GM18873 (cell line): ENCODE measurements at regions not wholly inside any gene's neighbourhood (a gene's known extent, or its start where the extent isn't known, plus 50 kb on each side); places are given as distances from the start of the nearest gene placed in this dataset.

Experiments
- ATAC-seq: cut with Tn5 transposase; IDR thresholded peaks from one replicate; pipeline ENCODE4 v1.9.1; 2021; ENCODE audit warnings: mild to moderate bottlenecking, moderate library complexity, moderate number of reproducible peaks; ENCODE audit not compliant: unreplicated experiment, low FRiP score

- ATAC-seq: no peak
These were observed 51.7 kb upstream of the ACVR2A start for GRCh38 chr2:147792966-147793617.

- ATAC-seq: no peak
These were observed 54.2 kb upstream of the ACVR2A start for GRCh38 chr2:147790580-147790979.

- ATAC-seq: no peak
These were observed 55.1 kb upstream of the ACVR2A start for GRCh38 chr2:147789720-147790119.

GRCh38 chr2:147789287-147789686 lies 55.5 kb upstream of the ACVR2A start:
- no peak for ATAC-seq

- no peak for ATAC-seq
These were observed 62.5 kb upstream of the ACVR2A start for GRCh38 chr2:147782141-147782930.

- no peak for ATAC-seq
These were observed 65.4 kb upstream of the ACVR2A start for GRCh38 chr2:147779440-147779839.

GRCh38 chr2:147777394-147777793 lies 67.4 kb upstream of the ACVR2A start:
- ATAC-seq: no peak

- no peak for ATAC-seq
These were observed 70.0 kb upstream of the ACVR2A start for GRCh38 chr2:147774805-147775204.

GRCh38 chr2:147773479-147773878 lies 71.3 kb upstream of the ACVR2A start:
- no peak for ATAC-seq

- no peak for ATAC-seq
These were observed 72.0 kb upstream of the ACVR2A start for GRCh38 chr2:147772781-147773180.

- ATAC-seq: no peak
These were observed 81.0 kb upstream of the ACVR2A start for GRCh38 chr2:147763861-147764260.

- no peak for ATAC-seq
These were observed 83.8 kb upstream of the ACVR2A start for GRCh38 chr2:147760984-147761383.

GRCh38 chr2:147759536-147759935 lies 85.3 kb upstream of the ACVR2A start:
- ATAC-seq: no peak

- no peak for ATAC-seq
These were observed 86.0 kb upstream of the ACVR2A start for GRCh38 chr2:147758821-147759220.

- ATAC-seq: no peak
These were observed 88.8 kb upstream of the ACVR2A start for GRCh38 chr2:147756069-147756468.

GRCh38 chr2:147740211-147740927 lies 104.5 kb upstream of the ACVR2A start:
- ATAC-seq: no peak

GRCh38 chr2:147739508-147739907 lies 105.3 kb upstream of the ACVR2A start:
- ATAC-seq: no peak

GRCh38 chr2:147718831-147719230 lies 126.0 kb upstream of the ACVR2A start:
- no peak for ATAC-seq

- ATAC-seq: no peak
These were observed 127.9 kb upstream of the ACVR2A start for GRCh38 chr2:147716906-147717305.

- no peak for ATAC-seq
These were observed 129.0 kb upstream of the ACVR2A start for GRCh38 chr2:147715807-147716206.

- no peak for ATAC-seq
These were observed 130.2 kb upstream of the ACVR2A start for GRCh38 chr2:147714582-147714981.
